PFSK-1 (cell line): ENCODE measurements at regions not wholly inside any gene's neighbourhood (a gene's known extent, or its start where the extent isn't known, plus 50 kb on each side); places are given as distances from the start of the nearest gene placed in this dataset.

Source experiments
- FOXP2 ChIP-seq: optimal IDR thresholded peaks from 2 replicates; pipeline ENCODE3; 2011; ENCODE audit warnings: borderline replicate concordance, control low read depth, inconsistent platforms; ENCODE audit not compliant: insufficient read depth; ENCODE audit errors: extremely low read length, extremely low read depth
- POLR2AphosphoS5 ChIP-seq: IDR thresholded peaks from 2 replicates; pipeline ENCODE4 v1.6.1; 2012; ENCODE audit warnings: low read depth, mild to moderate bottlenecking, control low read depth, low read length, moderate library complexity
- SIN3A ChIP-seq: IDR thresholded peaks from 2 replicates; pipeline ENCODE4 v1.6.1; 2012; ENCODE audit warnings: mild to moderate bottlenecking, low read length, moderate library complexity, borderline replicate concordance; ENCODE audit not compliant: insufficient read depth
- TAF1 ChIP-seq: IDR thresholded peaks from 2 replicates; pipeline ENCODE4 v1.6.1; 2012; ENCODE audit warnings: low read length, control low read depth, borderline replicate concordance; ENCODE audit not compliant: insufficient read depth
- TF ChIP-seq, protein P1 (sequence below), 2 experiments: IDR thresholded peaks; 2 replicates each; pipeline versions ENCODE4 v1.6.1 to v1.8.0; 2011 to 2012; ENCODE audit warnings: low read depth in 2 of 2, low read length in 2 of 2, control low read depth in 1 of 2, inconsistent platforms in 1 of 2, mild to moderate bottlenecking in 1 of 2, moderate library complexity in 1 of 2; ENCODE audit not compliant: insufficient read depth in 1 of 2

GRCh38 chr5:73228052-73228451 lies 55.1 kb downstream of the TMEM174 start:
- TF ChIP-seq SIN3A (no peak), FOXP2 (no peak), TAF1 (no peak), POLR2AphosphoS5 (no peak)
- TF ChIP-seq, protein P1, sequence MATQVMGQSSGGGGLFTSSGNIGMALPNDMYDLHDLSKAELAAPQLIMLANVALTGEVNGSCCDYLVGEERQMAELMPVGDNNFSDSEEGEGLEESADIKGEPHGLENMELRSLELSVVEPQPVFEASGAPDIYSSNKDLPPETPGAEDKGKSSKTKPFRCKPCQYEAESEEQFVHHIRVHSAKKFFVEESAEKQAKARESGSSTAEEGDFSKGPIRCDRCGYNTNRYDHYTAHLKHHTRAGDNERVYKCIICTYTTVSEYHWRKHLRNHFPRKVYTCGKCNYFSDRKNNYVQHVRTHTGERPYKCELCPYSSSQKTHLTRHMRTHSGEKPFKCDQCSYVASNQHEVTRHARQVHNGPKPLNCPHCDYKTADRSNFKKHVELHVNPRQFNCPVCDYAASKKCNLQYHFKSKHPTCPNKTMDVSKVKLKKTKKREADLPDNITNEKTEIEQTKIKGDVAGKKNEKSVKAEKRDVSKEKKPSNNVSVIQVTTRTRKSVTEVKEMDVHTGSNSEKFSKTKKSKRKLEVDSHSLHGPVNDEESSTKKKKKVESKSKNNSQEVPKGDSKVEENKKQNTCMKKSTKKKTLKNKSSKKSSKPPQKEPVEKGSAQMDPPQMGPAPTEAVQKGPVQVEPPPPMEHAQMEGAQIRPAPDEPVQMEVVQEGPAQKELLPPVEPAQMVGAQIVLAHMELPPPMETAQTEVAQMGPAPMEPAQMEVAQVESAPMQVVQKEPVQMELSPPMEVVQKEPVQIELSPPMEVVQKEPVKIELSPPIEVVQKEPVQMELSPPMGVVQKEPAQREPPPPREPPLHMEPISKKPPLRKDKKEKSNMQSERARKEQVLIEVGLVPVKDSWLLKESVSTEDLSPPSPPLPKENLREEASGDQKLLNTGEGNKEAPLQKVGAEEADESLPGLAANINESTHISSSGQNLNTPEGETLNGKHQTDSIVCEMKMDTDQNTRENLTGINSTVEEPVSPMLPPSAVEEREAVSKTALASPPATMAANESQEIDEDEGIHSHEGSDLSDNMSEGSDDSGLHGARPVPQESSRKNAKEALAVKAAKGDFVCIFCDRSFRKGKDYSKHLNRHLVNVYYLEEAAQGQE (IDR thresholded peaks at IDR 0.05; ENCODE audit: insufficient read depth in 1 of 2, low read depth in 2 of 2, low read length in 2 of 2), result no peak
